GM18499 (cell line): ENCODE measurements at regions not wholly inside any gene's neighbourhood (a gene's known extent, or its start where the extent isn't known, plus 50 kb on each side); places are given as distances from the start of the nearest gene placed in this dataset.
"Not testable (repeated sequence)": the region's sequence is repeated elsewhere in the genome, so short reads cannot be mapped to it uniquely, and the experiment has no call there.

Experiments used
- ATAC-seq: cut with Tn5 transposase; IDR thresholded peaks from one replicate; pipeline ENCODE4 v1.9.1; 2021; ENCODE audit warnings: moderate number of reproducible peaks; ENCODE audit not compliant: insufficient read depth, unreplicated experiment

- no peak for ATAC-seq
These were observed 62.1 kb downstream of the ZWINT start for GRCh38 chr10:56298941-56299340.

DNA sequence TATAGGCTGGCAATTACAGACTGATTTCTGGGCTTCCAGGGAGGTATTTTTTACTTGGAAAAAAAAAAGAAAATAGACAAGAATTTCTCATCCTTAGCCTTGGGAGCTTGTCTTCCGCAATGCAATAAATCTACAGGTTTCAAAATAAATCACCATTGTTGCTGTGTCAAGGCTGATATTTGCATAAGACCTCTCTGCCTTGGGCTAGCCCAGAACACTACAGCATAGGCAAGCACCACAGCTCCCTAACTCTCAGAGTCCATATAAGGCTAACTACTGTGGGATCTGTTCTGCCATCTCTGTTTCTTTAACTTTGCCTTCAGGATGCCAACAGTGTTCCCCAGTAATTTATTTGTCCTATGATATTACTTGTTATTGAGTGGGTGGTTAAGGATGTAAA, 64.4 kb downstream of the ZWINT start:
- no peak for ATAC-seq

- ATAC-seq = no peak
These were observed 72.7 kb downstream of the ZWINT start for GRCh38 chr10:56288403-56288802.

DNA sequence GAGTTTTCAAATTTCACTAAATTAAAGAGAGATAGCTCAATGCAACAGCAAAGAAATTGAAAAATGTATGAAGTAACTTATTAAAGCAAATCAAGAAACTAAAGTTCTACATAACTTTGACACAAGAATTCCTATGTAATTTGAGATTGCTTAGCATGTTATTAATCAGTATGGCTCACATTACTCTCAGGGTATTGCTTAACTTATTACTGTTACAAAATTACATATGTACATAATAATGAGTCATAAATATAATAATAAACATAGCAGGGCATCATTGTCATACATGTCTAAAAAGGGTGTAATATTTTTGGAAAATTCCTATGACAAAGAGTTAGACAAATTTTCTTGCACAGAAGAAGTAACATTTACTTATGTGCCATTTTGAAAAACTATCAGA, 75.0 kb downstream of the ZWINT start:
- ATAC-seq = no peak

GRCh38 chr10:56279270-56279669, 81.8 kb downstream of the ZWINT start:
- no peak for ATAC-seq

DNA sequence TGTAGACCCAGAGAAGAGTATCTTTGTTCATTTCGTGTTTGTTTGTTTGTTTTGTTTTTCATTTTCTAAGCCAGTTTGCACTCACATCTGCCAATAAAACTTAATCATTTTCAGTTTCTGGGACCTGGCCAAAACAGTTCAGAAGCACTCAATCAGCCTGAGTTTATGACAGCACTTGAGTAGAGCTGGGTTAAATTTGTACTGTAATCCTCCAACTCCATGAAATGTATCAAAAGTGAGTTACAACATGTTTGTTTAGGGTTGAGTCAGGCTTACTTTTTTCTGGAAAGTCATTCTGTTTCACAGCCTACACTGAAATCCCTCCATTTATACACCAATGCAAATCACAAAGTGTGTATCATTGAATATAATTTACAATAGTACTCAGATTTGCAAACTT, 91.9 kb downstream of the ZWINT start:
- no peak for ATAC-seq

GRCh38 chr10:56266120-56266519, 94.9 kb downstream of the ZWINT start:
- ATAC-seq = no peak

DNA sequence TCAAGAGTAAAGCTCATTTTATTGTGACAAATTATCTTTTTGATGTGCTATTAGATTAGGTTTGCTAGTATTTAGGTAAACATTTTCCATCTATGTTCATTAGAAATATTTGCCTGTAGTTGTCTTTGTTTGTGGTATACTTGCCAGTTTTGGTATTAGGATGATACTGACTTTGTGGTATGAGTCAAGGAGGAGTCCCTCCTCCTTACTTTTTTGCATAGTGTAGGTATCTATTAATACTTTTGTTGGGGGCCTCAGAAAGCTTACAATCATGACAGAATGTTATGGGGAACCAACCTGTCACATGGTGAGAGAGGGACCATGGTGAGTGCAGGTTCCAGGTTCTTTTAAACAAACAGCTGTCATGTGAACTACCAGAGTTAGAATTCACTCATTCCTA, 102.1 kb downstream of the ZWINT start:
- ATAC-seq = no peak

DNA sequence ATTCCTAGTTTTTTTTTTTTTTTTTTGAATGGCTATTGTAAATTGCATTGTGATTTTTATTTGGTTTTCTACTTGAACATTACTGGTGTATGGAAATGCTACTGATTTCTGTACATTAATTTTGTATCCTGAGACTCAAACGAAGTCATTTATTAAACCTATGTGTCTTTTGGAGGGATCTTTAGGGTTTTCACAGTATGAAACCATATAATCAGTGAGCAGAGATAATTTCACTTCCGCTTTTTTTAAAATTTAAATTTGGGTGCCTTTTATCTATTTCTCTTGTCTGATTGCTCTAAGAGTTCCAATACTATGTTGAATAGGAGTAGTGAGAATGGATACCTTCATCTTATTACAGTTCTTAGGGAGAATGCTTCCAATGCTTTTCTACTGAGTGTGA, 102.7 kb downstream of the ZWINT start:
- no peak for ATAC-seq

DNA sequence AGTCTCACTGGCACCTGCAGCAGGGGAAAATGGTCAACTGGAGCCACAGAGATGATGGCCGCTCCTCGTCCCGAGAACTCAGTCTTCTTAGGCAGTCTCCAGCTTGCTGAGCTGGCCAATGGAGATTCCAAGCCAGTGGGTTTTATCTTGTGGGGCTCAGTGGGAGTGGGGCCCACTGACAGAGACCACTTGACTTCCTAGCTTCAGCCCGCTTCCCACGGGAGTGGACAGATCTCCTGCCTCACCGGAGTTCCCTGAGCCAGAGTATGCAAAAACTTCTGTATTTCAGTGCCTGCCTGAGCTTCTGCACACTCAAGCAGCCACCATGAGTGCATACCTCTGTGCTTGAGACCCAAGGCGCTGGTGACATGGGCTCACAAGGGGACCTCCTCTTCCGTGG, 105.8 kb downstream of the ZWINT start:
- no peak for ATAC-seq

GRCh38 chr10:56240471-56240870, 120.6 kb downstream of the ZWINT start:
- ATAC-seq = no peak

DNA sequence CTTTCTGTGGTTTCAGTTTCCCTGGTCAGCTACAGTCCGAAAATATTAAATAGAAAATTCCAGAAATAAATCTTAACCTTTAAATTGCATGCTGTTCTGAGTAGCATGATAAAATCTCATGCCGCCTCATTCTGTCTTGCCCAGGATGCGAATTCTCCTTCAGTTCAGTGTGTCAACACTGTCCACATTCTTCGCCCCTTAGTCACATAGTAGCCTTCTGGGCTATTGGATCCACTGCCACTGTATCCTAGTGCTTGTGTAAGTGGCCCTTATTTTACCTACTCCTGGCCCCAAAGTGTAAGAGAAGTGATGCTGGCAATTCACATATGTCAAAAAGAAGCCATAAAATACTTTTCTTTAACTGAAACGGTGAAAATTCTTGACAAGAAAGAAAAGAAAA, 129.6 kb downstream of the ZWINT start:
- ATAC-seq = no peak

GRCh38 chr10:56222237-56222636, 138.8 kb downstream of the ZWINT start:
- ATAC-seq = no peak

- no peak for ATAC-seq
These were observed 148.1 kb downstream of the ZWINT start for GRCh38 chr10:56212951-56213350.

GRCh38 chr10:56181607-56182006, 179.5 kb downstream of the ZWINT start:
- peak; percentile 76 for ATAC-seq

- ATAC-seq = no peak
These were observed 182.8 kb downstream of the ZWINT start for GRCh38 chr10:56178210-56178609.

DNA sequence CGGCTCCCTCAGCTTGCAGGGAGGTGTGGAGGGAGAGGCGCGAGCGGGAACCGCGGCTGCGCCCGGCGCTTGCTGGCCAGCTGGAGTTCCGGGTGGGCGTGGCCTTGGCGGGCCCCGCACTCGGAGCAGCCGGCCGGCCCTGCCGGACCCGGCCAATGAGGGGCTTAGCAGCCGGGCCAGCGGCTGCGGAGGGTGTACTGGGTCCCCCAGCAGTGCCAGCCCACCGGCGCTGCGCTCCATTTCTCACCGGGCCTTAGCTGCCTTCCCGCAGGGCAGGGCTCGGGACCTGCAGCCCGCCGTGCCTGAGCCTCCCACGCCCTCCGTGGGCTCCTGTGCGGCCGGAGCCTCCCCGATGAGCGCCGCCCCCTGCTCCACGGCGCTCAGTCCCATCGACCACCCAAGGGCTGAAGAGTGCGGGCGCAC, 206.0 kb downstream of the ZWINT start:
- not testable (repeated sequence) for ATAC-seq

GRCh38 chr10:56146806-56147205, 214.3 kb downstream of the ZWINT start:
- no peak for ATAC-seq

DNA sequence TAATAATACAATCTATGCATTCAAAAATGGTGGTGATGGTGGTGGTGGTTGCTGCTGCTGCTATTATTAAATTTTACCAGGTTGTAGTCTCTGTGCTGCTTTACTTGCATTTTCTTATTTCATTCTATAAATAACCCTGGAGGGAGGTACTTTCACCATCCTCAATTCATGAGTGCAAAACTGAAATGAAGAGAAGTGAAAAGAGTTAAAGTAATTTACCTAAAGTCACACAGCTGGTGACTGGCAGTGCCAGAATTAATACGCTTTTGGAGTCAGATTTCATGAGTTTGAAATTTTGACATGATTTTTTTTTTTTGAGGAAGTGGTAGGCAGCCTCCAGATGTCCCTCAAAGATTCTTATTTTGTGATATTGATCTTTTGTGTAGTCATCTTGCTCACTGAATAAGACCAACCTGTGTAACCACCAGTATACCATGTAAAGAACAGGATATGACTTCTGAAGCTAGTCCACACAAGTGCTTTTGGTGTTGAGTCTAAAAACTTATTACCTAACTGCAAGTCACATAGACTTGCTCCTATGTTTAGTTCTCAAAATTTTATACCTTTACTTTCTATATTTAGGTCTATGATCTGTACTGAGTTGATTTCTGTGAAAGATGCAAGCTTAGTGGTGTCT, 218.8 kb downstream of the ZWINT start:
- no peak for ATAC-seq

GRCh38 chr10:56139405-56139804, 221.7 kb downstream of the ZWINT start:
- no peak for ATAC-seq

GRCh38 chr10:56135828-56136227, 225.2 kb downstream of the ZWINT start:
- ATAC-seq = no peak

GRCh38 chr10:56123247-56123646, 237.8 kb downstream of the ZWINT start:
- no peak for ATAC-seq

DNA sequence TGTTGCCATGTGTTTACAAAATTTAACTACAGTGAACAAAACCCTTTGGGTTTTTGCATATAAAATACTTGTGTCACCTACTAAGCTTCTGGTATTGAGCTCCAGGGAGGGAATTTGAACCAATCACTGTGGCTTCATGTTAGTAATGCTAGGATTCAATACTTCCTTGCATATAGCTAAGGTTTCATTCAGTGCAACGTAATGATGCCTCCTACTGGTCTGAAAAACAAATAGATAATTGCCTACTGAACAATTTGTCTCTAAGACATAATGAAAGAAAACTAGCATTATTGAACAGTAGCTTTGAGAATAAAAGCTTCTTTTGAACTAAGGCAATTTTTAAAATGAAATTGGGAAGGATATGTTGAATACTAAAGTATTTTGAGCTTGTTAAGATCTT, 244.4 kb downstream of the ZWINT start:
- no peak for ATAC-seq
